Dedifferentiated amniotic fluid mesenchymal stem cell (primary cell): ENCODE measurements at regions not wholly inside any gene's neighbourhood (a gene's known extent, or its start where the extent isn't known, plus 50 kb on each side); places are given as distances from the start of the nearest gene placed in this dataset.

ENCODE experiments used
- DNase-seq: peaks from one replicate; pipeline ENCODE4 v3.0.0-alpha.2; 2016; ENCODE audit errors: extremely low spot score

- DNase-seq, result no peak
Measured at GRCh38 chr16:79658301-79659033, 57.9 kb upstream of the MAF start.

- no peak for DNase-seq
Measured at GRCh38 chr16:79656553-79657115, 56.1 kb upstream of the MAF start.

- no peak for DNase-seq
Measured at GRCh38 chr16:79653373-79653891, 52.9 kb upstream of the MAF start.

- no peak for DNase-seq
Measured at GRCh38 chr16:79651363-79651762, 50.8 kb upstream of the MAF start.
